Activated CD4-positive, alpha-beta T cell treated with anti-CD3 and anti-CD28 coated beads for 36 hours (primary cell): ENCODE measurements at regions not wholly inside any gene's neighbourhood (a gene's known extent, or its start where the extent isn't known, plus 50 kb on each side); places are given as distances from the start of the nearest gene placed in this dataset.
"Not testable (repeated sequence)": the region's sequence is repeated elsewhere in the genome, so short reads cannot be mapped to it uniquely, and the experiment has no call there.

Source experiments
- ATAC-seq: fragments of 200-7000 bp; cut with Tn5 transposase; one replicate; pipeline ENCODE4 v1.10.0; 2021; ENCODE audit warnings: mild to moderate bottlenecking, moderate library complexity
- CTCF ChIA-PET: fragments of 350-600 bp; sonication (Branson Sonifier 250); formaldehyde crosslinking; loops from one replicate; lab custom pipeline; 2021; ENCODE audit warnings: antibody characterized with exemption; lab: Charles Lee
- POLR2A ChIA-PET: fragments of 350-600 bp; sonication (Branson Sonifier 250); formaldehyde crosslinking; loops from one replicate; lab custom pipeline; 2021; ENCODE audit warnings: antibody characterized with exemption, inconsistent platforms; lab: Charles Lee
- DNase-seq: peaks from one replicate; pipeline ENCODE4 v3.0.0-alpha.2; 2020
- H3K27ac Mint-ChIP-seq: one replicate; pipeline ENCODE4 v1.8.0; 2021; ENCODE audit warnings: mixed read lengths
- H3K27me3 Mint-ChIP-seq: one replicate; pipeline ENCODE4 v1.8.0; 2021; ENCODE audit warnings: mixed read lengths
- H3K36me3 Mint-ChIP-seq: one replicate; pipeline ENCODE4 v1.8.0; 2021; ENCODE audit warnings: low read depth, mixed read lengths
- H3K4me1 Mint-ChIP-seq: one replicate; pipeline ENCODE4 v1.8.0; 2021; ENCODE audit warnings: mixed read lengths
- H3K4me3 Mint-ChIP-seq: one replicate; pipeline ENCODE4 v1.8.0; 2021; ENCODE audit warnings: mild to moderate bottlenecking, moderate library complexity, mixed read lengths
- H3K9me3 Mint-ChIP-seq: one replicate; pipeline ENCODE4 v1.8.0; 2021; ENCODE audit warnings: low read depth, mixed read lengths
- intact Hi-C, 2 experiments: fragments of 100-400 bp; cut with DNase I in 1 of 2; cut with micrococcal nuclease in 1 of 2; formaldehyde crosslinking; loops; one replicate each; pipeline versions ENCODE4 v1.14.2 to v1.15.1; 2022 to 2024; cut with DNase I, micrococcal nuclease

- ATAC-seq = no peak
- intact Hi-C loops = no loop called here
- peaks cover 26% of the 10 kb centered on the region for H3K4me1 Mint-ChIP-seq
- no peaks in the 10 kb centered on the region for H3K9me3 Mint-ChIP-seq
- no peak overlapping the region for H3K4me3 Mint-ChIP-seq
- no peak overlapping the region for H3K27ac Mint-ChIP-seq
- ChIA-PET POLR2A (interaction anchor here (0.5 kb wide), 1 partner anchor 36 kb away, joined by 5 read pairs; no protein-coding TSS in a partner anchor), CTCF (interaction anchor here (0.8 kb wide), 1 partner anchor 18 kb away, joined by 3 read pairs; no protein-coding TSS in a partner anchor)
- H3K27me3 Mint-ChIP-seq = no peaks in the 10 kb centered on the region
- no peaks in the 10 kb centered on the region for H3K36me3 Mint-ChIP-seq
- DNase-seq = peak; percentile 12
Observed at GRCh38 chr10:123245264-123245663, 91.1 kb downstream of the BUB3 start.

DNA sequence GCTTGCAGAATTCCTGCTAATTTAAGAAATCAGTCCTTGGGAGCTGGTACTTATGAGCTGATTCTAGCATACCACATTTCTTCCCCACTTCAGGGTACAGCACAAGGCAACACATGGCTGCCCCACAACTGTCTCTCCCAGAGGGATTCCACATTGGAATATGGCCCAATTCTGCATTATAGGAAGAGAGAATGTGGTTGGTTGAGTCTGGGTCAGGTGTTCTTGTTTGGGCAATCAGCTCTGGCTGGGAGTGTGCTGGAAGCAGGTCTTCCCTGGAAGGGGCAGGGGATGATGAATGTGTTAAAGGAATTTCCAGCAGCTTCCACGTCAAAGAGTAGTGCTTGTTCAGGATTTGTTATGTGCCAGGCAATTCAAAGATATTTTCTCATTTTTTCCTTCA is 95.7 kb downstream of the BUB3 start:
- Mint-ChIP-seq H3K4me1 (peaks cover 3% of the 10 kb centered on the region), H3K4me3 (no peak overlapping the region), H3K27ac (no peak overlapping the region), H3K9me3 (no peaks in the 10 kb centered on the region), H3K36me3 (no peaks in the 10 kb centered on the region), H3K27me3 (no peaks in the 10 kb centered on the region)
- intact Hi-C loops = no loop called here
- ChIA-PET CTCF (no interaction called here), POLR2A (no interaction called here)
- no peak for ATAC-seq
- DNase-seq = no peak

- intact Hi-C loops = no loop called here
- H3K27ac Mint-ChIP-seq = no peak overlapping the region
- ChIA-PET POLR2A (no interaction called here), CTCF (no interaction called here)
- no peak overlapping the region for H3K4me3 Mint-ChIP-seq
- no peaks in the 10 kb centered on the region for H3K36me3 Mint-ChIP-seq
- no peak for ATAC-seq
- DNase-seq = no peak
- peaks cover 3% of the 10 kb centered on the region for H3K4me1 Mint-ChIP-seq
- no peaks in the 10 kb centered on the region for H3K9me3 Mint-ChIP-seq
- H3K27me3 Mint-ChIP-seq = no peaks in the 10 kb centered on the region
Observed at GRCh38 chr10:123250640-123251039, 96.4 kb downstream of the BUB3 start.

GRCh38 chr10:123252779-123253178 is 98.6 kb downstream of the BUB3 start:
- intact Hi-C loops = no loop called here
- no peak overlapping the region for H3K27ac Mint-ChIP-seq
- no peaks in the 10 kb centered on the region for H3K27me3 Mint-ChIP-seq
- H3K4me3 Mint-ChIP-seq = no peak overlapping the region
- ChIA-PET POLR2A (no interaction called here), CTCF (no interaction called here)
- no peak for DNase-seq
- H3K4me1 Mint-ChIP-seq = peaks cover 3% of the 10 kb centered on the region
- no peaks in the 10 kb centered on the region for H3K36me3 Mint-ChIP-seq
- no peak for ATAC-seq
- no peaks in the 10 kb centered on the region for H3K9me3 Mint-ChIP-seq

- not testable (repeated sequence) for H3K36me3 Mint-ChIP-seq
Observed at GRCh38 chr10:123254343-123254742, 100.1 kb downstream of the BUB3 start.

GRCh38 chr10:123257904-123258456 is 103.8 kb downstream of the BUB3 start:
- no peak for DNase-seq
- no peaks in the 10 kb centered on the region for H3K27me3 Mint-ChIP-seq
- no peaks in the 10 kb centered on the region for H3K4me1 Mint-ChIP-seq
- intact Hi-C loops = no loop called here
- no peak overlapping the region for H3K27ac Mint-ChIP-seq
- no peaks in the 10 kb centered on the region for H3K36me3 Mint-ChIP-seq
- ChIA-PET CTCF (no interaction called here), POLR2A (no interaction called here)
- no peak for ATAC-seq
- no peaks in the 10 kb centered on the region for H3K9me3 Mint-ChIP-seq
- H3K4me3 Mint-ChIP-seq = no peak overlapping the region

More at GRCh38 chr10:123254343-123254742, 100.1 kb downstream of the BUB3 start:
- intact Hi-C loops, H3K27ac Mint-ChIP-seq, H3K27me3 Mint-ChIP-seq, ATAC-seq, DNase-seq, H3K9me3 Mint-ChIP-seq, CTCF ChIA-PET, H3K4me1 Mint-ChIP-seq, H3K4me3 Mint-ChIP-seq, POLR2A ChIA-PET: not testable (repeated sequence)

DNA sequence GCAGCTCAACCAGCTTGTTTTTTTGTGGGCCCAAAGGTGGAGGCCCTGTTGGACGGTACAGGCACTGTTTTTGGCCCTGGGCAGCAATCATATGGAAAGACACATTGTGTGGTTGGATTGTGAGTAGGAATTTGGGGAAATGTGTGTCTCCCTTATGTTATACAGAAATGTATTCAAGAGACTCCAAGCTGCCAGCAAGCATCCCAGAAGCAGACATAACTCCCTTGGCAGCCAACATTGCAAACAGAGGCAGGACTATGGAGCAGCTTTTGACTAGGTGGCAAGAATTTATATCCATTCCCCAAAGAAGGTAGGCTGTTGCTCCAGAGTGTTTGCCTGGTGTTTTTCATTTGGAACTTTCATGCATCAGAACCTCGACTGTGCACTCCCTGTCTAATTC is 104.9 kb downstream of the BUB3 start:
- DNase-seq (no peak), ATAC-seq (no peak)
- ChIA-PET POLR2A (no interaction called here), CTCF (no interaction called here)
- Mint-ChIP-seq H3K4me3 (no peak overlapping the region), H3K27ac (no peak overlapping the region), H3K36me3 (no peaks in the 10 kb centered on the region), H3K9me3 (no peaks in the 10 kb centered on the region), H3K27me3 (no peaks in the 10 kb centered on the region), H3K4me1 (no peaks in the 10 kb centered on the region)
- intact Hi-C loops = no loop called here

GRCh38 chr10:123259791-123260190 is 105.6 kb downstream of the BUB3 start:
- Mint-ChIP-seq H3K9me3 (no peaks in the 10 kb centered on the region), H3K4me1 (no peaks in the 10 kb centered on the region), H3K36me3 (no peaks in the 10 kb centered on the region), H3K4me3 (no peak overlapping the region), H3K27me3 (no peaks in the 10 kb centered on the region), H3K27ac (no peak overlapping the region)
- DNase-seq (no peak), ATAC-seq (no peak)
- intact Hi-C loops = no loop called here
- ChIA-PET CTCF (interaction anchor here (0.7 kb wide), 1 partner anchor 882 kb away, joined by 3 read pairs; no protein-coding TSS in a partner anchor), POLR2A (no interaction called here)

DNA sequence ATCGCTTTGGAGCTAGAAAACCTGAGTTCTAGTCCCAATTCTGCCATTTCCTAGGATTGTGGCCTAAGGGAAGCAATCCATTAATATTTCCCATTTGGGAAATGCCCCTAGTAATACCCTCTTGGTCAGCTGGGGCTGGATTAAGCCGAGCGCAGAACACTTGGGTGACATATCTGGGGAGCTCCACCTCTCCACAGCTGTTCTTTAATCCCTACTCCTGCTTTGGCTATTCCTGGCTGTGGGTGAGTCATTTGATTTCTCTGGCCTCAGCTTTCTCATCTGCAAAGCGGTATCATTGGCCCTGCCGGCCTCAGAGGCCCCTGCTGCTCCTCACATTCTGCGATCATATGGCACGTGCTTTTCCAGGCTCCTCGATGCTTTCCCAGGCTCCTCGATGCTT is 108.3 kb downstream of the BUB3 start:
- no peaks in the 10 kb centered on the region for H3K27me3 Mint-ChIP-seq

DNA sequence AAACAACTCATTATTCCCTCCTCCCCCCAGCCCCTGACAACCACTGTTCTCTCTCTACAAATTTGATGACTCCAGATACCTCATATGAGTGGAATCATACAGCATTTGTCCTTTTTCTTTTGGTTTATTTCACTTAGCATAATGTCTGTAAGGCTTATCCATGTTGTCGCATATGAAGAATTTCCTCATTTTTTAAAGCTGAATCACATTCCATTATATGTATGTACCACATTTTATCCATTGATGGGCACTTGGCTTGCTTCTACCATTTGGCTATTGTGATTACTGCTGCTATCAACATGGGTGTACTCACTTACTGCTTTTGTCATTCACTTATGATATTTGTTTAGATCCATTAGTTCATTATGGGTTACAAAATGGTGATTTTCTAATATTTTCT is 112.8 kb downstream of the BUB3 start:
- H3K4me3 Mint-ChIP-seq = no peak overlapping the region
- H3K4me1 Mint-ChIP-seq = peaks cover 2% of the 10 kb centered on the region
- peaks cover 5% of the 10 kb centered on the region for H3K36me3 Mint-ChIP-seq
- intact Hi-C loops = no loop called here
- DNase-seq (no peak), ATAC-seq (no peak)
- H3K27ac Mint-ChIP-seq = no peak overlapping the region
- POLR2A ChIA-PET = no interaction called here
- H3K27me3 Mint-ChIP-seq = peaks cover 2% of the 10 kb centered on the region
- CTCF ChIA-PET = no interaction called here
- no peaks in the 10 kb centered on the region for H3K9me3 Mint-ChIP-seq

More for the DNA sequence above, 108.3 kb downstream of the BUB3 start:
- no peak for DNase-seq
- Mint-ChIP-seq H3K4me3 (no peak overlapping the region), H3K36me3 (peaks cover 2% of the 10 kb centered on the region), H3K4me1 (no peaks in the 10 kb centered on the region), H3K27ac (no peak overlapping the region), H3K9me3 (no peaks in the 10 kb centered on the region)
- POLR2A ChIA-PET = no interaction called here
- intact Hi-C loops = no loop called here
- no peak for ATAC-seq
- CTCF ChIA-PET = no interaction called here

DNA sequence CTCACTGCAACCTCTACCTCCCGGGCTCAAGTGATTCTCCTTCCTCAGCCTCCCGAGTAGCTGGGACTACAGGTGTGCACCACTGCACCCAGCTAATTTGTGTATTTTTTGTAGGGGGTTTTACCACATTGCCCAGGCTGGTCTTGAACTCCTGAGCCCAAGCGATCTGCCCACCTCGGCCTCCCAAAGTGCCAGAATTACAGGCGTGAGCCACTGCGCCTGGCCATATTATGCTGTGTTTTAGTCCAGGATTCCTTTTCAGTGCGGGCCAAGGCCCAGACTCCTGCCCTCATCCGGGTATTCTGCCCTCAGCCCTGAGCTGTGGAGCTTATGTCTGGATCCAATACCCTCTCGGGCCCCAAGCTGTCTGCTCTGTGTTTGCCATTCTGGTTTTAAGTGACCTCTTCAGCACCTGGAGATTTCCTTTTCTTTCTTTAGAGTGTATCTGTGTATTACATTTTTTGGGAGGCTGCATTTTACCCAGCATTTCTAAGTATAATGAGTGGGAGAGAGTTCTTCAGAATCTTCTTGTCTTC is 114.9 kb downstream of the BUB3 start:
- Mint-ChIP-seq H3K4me1 (peaks cover 2% of the 10 kb centered on the region), H3K9me3 (no peaks in the 10 kb centered on the region)

DNA sequence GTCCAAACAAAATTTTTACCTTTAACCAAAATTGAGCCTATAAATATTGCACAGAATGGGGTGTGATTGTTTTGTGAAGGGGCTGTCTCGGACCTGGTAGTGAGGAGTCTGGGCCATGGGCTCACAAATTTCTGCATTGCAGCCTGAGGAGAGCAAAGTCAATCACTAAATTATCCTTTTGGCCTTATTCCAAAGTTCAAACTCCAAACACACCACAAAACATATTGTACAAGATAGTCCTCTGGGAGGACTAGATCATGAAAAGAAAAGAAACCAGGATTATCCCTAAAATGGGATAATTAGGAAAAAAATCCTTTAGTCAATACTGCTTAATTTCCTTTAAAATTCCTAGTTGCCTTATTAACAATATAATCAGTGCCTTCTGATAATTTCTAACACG is 115.5 kb downstream of the BUB3 start:
- POLR2A ChIA-PET = no interaction called here
- CTCF ChIA-PET = no interaction called here
- no peaks in the 10 kb centered on the region for H3K9me3 Mint-ChIP-seq
- peaks cover 2% of the 10 kb centered on the region for H3K4me1 Mint-ChIP-seq
- DNase-seq = no peak
- no peak overlapping the region for H3K27ac Mint-ChIP-seq
- peaks cover 19% of the 10 kb centered on the region for H3K27me3 Mint-ChIP-seq
- intact Hi-C loops = no loop called here
- H3K4me3 Mint-ChIP-seq = no peak overlapping the region
- H3K36me3 Mint-ChIP-seq = peaks cover 7% of the 10 kb centered on the region
- ATAC-seq = no peak

More for the DNA sequence above, 114.9 kb downstream of the BUB3 start:
- H3K4me3 Mint-ChIP-seq = no peak overlapping the region
- H3K27ac Mint-ChIP-seq = no peak overlapping the region
- CTCF ChIA-PET = no interaction called here
- H3K27me3 Mint-ChIP-seq = peaks cover 14% of the 10 kb centered on the region
- POLR2A ChIA-PET = no interaction called here
- DNase-seq (no peak), ATAC-seq (no peak)
- intact Hi-C loops = no loop called here
- peaks cover 7% of the 10 kb centered on the region for H3K36me3 Mint-ChIP-seq
